ENCODE measurements at regions not wholly inside any gene's neighbourhood (a gene's known extent, or its start where the extent isn't known, plus 50 kb on each side); places are given as distances from the start of the nearest gene placed in this dataset.

GRCh38 chr6:8764733-8765132, 329.4 kb upstream of the SLC35B3 start:
- TF ChIP-seq SOX13 (IDR thresholded peaks at IDR 0.05) (no peak), SOX13 (CRISPR knock-in tag; conservative IDR thresholded peaks at IDR 0.05 in 1 of 2, IDR thresholded peaks at IDR 0.05 in 1 of 2) (no peak), ETV6 (CRISPR knock-in tag; conservative IDR thresholded peaks at IDR 0.05) (no peak), CTCF (CRISPR knock-in tag; IDR thresholded peaks at IDR 0.05) (no peak), YY1 (IDR thresholded peaks at IDR 0.05; ENCODE audit: insufficient read depth, insufficient replicate concordance, low read depth, low read length) (no peak), ATF7 (IDR thresholded peaks at IDR 0.05) (no peak), ATF7 (CRISPR knock-in tag; IDR thresholded peaks at IDR 0.05) (no peak), POLR2AphosphoS5 (IDR thresholded peaks at IDR 0.05; ENCODE audit: low read depth, low read length) (no peak), GABPA (IDR thresholded peaks at IDR 0.05; ENCODE audit: low read depth, low read length) (no peak), GABPA (CRISPR knock-in tag; IDR thresholded peaks at IDR 0.05; ENCODE audit: low read depth) (no peak), CEBPB (IDR thresholded peaks at IDR 0.05; ENCODE audit: borderline replicate concordance, low read depth, low read length) (no peak), ZNF280D (CRISPR knock-in tag; IDR thresholded peaks at IDR 0.05) (no peak)
- TF ChIP-seq, protein P1, sequence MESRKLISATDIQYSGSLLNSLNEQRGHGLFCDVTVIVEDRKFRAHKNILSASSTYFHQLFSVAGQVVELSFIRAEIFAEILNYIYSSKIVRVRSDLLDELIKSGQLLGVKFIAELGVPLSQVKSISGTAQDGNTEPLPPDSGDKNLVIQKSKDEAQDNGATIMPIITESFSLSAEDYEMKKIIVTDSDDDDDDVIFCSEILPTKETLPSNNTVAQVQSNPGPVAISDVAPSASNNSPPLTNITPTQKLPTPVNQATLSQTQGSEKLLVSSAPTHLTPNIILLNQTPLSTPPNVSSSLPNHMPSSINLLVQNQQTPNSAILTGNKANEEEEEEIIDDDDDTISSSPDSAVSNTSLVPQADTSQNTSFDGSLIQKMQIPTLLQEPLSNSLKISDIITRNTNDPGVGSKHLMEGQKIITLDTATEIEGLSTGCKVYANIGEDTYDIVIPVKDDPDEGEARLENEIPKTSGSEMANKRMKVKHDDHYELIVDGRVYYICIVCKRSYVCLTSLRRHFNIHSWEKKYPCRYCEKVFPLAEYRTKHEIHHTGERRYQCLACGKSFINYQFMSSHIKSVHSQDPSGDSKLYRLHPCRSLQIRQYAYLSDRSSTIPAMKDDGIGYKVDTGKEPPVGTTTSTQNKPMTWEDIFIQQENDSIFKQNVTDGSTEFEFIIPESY (CRISPR knock-in tag; IDR thresholded peaks at IDR 0.05), result no peak
- TF ChIP-seq, protein P2, sequence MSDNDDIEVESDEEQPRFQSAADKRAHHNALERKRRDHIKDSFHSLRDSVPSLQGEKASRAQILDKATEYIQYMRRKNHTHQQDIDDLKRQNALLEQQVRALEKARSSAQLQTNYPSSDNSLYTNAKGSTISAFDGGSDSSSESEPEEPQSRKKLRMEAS (IDR thresholded peaks at IDR 0.05), result no peak

All from HepG2 (cell line).